ENCODE measurements at regions not wholly inside any gene's neighbourhood (a gene's known extent, or its start where the extent isn't known, plus 50 kb on each side); places are given as distances from the start of the nearest gene placed in this dataset.

- no peak for TF ChIP-seq CTCF (IDR thresholded peaks at IDR 0.05; ENCODE audit: insufficient read depth, low read length, poor library complexity, severe bottlenecking)
- no peaks in the 10 kb centered on the region for H3K27me3 ChIP-seq (replicated peaks; ENCODE audit: control insufficient read depth, insufficient read depth, low read length)
- no peak overlapping the region for H3K4me3 ChIP-seq (replicated peaks; ENCODE audit: low read depth, low read length)
Measured at GRCh38 chr5:146995878-146996277, 117.3 kb upstream of the PPP2R2B start.

GRCh38 chr5:147015405-147015804, 136.8 kb upstream of the PPP2R2B start:
- no peak for TF ChIP-seq CTCF (IDR thresholded peaks at IDR 0.05; ENCODE audit: insufficient read depth, low read length, poor library complexity, severe bottlenecking)
- no peaks in the 10 kb centered on the region for H3K36me3 ChIP-seq (ENCODE audit: control insufficient read depth, insufficient read depth, low read length)
- H3K4me3 ChIP-seq (replicated peaks; ENCODE audit: low read depth, low read length): no peak overlapping the region
- H3K27me3 ChIP-seq (replicated peaks; ENCODE audit: control insufficient read depth, insufficient read depth, low read length): no peaks in the 10 kb centered on the region
- no peak for DNase-seq (ENCODE audit: extremely low read depth, insufficient read length)

More at GRCh38 chr5:146995878-146996277, 117.3 kb upstream of the PPP2R2B start:
- no peak for DNase-seq (ENCODE audit: extremely low read depth, insufficient read length)
- H3K36me3 ChIP-seq (ENCODE audit: control insufficient read depth, insufficient read depth, low read length): no peaks in the 10 kb centered on the region

- Histone ChIP-seq H3K4me3 (replicated peaks; ENCODE audit: low read depth, low read length) (no peak overlapping the region), H3K36me3 (ENCODE audit: control insufficient read depth, insufficient read depth, low read length) (no peaks in the 10 kb centered on the region), H3K27me3 (replicated peaks; ENCODE audit: control insufficient read depth, insufficient read depth, low read length) (no peaks in the 10 kb centered on the region)
- TF ChIP-seq CTCF (IDR thresholded peaks at IDR 0.05; ENCODE audit: insufficient read depth, low read length, poor library complexity, severe bottlenecking): no peak
- DNase-seq (ENCODE audit: extremely low read depth, insufficient read length): no peak
Measured at GRCh38 chr5:147017191-147017590, 138.6 kb upstream of the PPP2R2B start.

- TF ChIP-seq CTCF (IDR thresholded peaks at IDR 0.05; ENCODE audit: insufficient read depth, low read length, poor library complexity, severe bottlenecking): no peak
- DNase-seq (ENCODE audit: extremely low read depth, insufficient read length): no peak
- H3K36me3 ChIP-seq (ENCODE audit: control insufficient read depth, insufficient read depth, low read length): no peaks in the 10 kb centered on the region
- H3K27me3 ChIP-seq (replicated peaks; ENCODE audit: control insufficient read depth, insufficient read depth, low read length): no peaks in the 10 kb centered on the region
- no peak overlapping the region for H3K4me3 ChIP-seq (replicated peaks; ENCODE audit: low read depth, low read length)
Measured at GRCh38 chr5:147017621-147018020, 139.1 kb upstream of the PPP2R2B start.

- H3K27me3 ChIP-seq (replicated peaks; ENCODE audit: control insufficient read depth, insufficient read depth, low read length): no peaks in the 10 kb centered on the region
- no peak overlapping the region for H3K4me3 ChIP-seq (replicated peaks; ENCODE audit: low read depth, low read length)
- H3K36me3 ChIP-seq (ENCODE audit: control insufficient read depth, insufficient read depth, low read length): no peaks in the 10 kb centered on the region
- DNase-seq (ENCODE audit: extremely low read depth, insufficient read length): no peak
- no peak for TF ChIP-seq CTCF (IDR thresholded peaks at IDR 0.05; ENCODE audit: insufficient read depth, low read length, poor library complexity, severe bottlenecking)
Measured at GRCh38 chr5:147018812-147019211, 140.3 kb upstream of the PPP2R2B start.

- TF ChIP-seq CTCF (IDR thresholded peaks at IDR 0.05; ENCODE audit: insufficient read depth, low read length, poor library complexity, severe bottlenecking): no peak
- Histone ChIP-seq H3K4me3 (replicated peaks; ENCODE audit: low read depth, low read length) (no peak overlapping the region), H3K27me3 (replicated peaks; ENCODE audit: control insufficient read depth, insufficient read depth, low read length) (no peaks in the 10 kb centered on the region), H3K36me3 (ENCODE audit: control insufficient read depth, insufficient read depth, low read length) (no peaks in the 10 kb centered on the region)
- no peak for DNase-seq (ENCODE audit: extremely low read depth, insufficient read length)
Measured at GRCh38 chr5:147036691-147037245, 158.2 kb upstream of the PPP2R2B start.

All from GM06990 (cell line).